ENCODE measurements at regions not wholly inside any gene's neighbourhood (a gene's known extent, or its start where the extent isn't known, plus 50 kb on each side); places are given as distances from the start of the nearest gene placed in this dataset.

DNA sequence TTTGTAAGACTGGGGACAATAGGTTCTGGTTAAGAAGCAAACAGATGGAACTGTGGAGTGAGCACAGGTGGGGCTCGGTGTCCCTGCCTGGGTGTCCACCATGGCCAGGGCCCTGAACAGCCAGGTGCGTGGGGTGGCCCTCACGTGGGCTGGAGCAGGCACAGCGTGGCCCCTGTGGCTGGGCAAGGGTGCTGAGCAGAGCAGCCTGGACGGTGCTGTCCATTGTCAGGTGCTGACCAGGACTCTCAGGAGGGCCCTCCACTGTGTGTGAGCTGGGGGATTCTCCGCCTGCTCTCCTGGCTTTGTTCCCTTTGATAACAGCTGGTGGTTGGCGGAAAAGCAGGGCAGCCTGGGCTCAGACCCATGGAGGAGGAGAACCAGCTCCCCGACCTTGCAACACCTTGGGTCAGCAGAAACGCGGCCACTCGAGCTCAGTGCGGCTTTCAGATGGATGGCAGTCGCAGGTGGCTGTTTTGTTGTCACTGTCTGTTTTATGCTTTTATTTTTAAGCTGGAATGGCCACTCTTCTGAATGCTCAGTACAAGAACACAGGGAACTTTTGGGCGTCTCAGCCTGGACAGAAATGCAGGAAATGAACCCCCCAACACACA is 273.9 kb upstream of the ADARB2 start:
- DNase-seq (ENCODE audit: low spot score in 2 of 2) = no peak
- H3K4me1 ChIP-seq = no peaks in the 10 kb centered on the region
- H3K27ac ChIP-seq = no peak overlapping the region
- TF ChIP-seq EP300 (IDR thresholded peaks at IDR 0.05) = no peak
- TF ChIP-seq POLR2AphosphoS5 (IDR thresholded peaks at IDR 0.05) = no peak
- TF ChIP-seq, protein P1, sequence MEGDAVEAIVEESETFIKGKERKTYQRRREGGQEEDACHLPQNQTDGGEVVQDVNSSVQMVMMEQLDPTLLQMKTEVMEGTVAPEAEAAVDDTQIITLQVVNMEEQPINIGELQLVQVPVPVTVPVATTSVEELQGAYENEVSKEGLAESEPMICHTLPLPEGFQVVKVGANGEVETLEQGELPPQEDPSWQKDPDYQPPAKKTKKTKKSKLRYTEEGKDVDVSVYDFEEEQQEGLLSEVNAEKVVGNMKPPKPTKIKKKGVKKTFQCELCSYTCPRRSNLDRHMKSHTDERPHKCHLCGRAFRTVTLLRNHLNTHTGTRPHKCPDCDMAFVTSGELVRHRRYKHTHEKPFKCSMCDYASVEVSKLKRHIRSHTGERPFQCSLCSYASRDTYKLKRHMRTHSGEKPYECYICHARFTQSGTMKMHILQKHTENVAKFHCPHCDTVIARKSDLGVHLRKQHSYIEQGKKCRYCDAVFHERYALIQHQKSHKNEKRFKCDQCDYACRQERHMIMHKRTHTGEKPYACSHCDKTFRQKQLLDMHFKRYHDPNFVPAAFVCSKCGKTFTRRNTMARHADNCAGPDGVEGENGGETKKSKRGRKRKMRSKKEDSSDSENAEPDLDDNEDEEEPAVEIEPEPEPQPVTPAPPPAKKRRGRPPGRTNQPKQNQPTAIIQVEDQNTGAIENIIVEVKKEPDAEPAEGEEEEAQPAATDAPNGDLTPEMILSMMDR (IDR thresholded peaks at IDR 0.05) = no peak
- no peak for TF ChIP-seq POLR2A (IDR thresholded peaks at IDR 0.05)
- H3K9me3 ChIP-seq = no peaks in the 10 kb centered on the region
- H3K36me3 ChIP-seq = no peaks in the 10 kb centered on the region
- 80% methylated on average over 7 of the region's 14 CpGs for WGBS
- H3K4me3 ChIP-seq = no peak overlapping the region
- no peaks in the 10 kb centered on the region for H3K27me3 ChIP-seq

DNA sequence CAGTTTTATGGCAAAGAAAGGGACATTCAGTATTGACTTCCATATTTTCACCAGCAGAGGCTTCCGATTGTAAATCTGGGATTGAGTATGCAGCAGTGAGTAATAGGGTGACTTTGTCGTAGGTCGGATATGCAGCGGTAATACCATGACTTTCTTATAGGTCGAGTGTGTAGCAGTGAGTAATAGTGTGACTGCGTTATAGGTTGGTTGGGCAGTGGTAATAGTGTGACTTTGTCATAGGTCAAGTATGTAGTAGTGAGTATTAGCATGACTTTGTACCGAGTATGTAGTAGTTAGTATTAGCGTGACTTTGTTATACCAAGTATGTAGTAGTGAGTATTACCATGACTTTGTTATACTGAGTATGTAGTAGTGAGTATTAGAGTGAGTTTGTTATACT is 268.2 kb upstream of the ADARB2 start:
- Histone ChIP-seq H3K27me3 (no peaks in the 10 kb centered on the region), H3K4me1 (no peaks in the 10 kb centered on the region), H3K27ac (no peak overlapping the region), H3K36me3 (no peaks in the 10 kb centered on the region), H3K9me3 (no peaks in the 10 kb centered on the region), H3K4me3 (no peak overlapping the region)
- DNase-seq (ENCODE audit: low spot score in 2 of 2) = no peak
- WGBS = 92% methylated on average over 8 of the region's 8 CpGs
- TF ChIP-seq, protein P1 (IDR thresholded peaks at IDR 0.05) = no peak
- TF ChIP-seq POLR2AphosphoS5 (IDR thresholded peaks at IDR 0.05) = no peak
- no peak for TF ChIP-seq EP300 (IDR thresholded peaks at IDR 0.05)

DNA sequence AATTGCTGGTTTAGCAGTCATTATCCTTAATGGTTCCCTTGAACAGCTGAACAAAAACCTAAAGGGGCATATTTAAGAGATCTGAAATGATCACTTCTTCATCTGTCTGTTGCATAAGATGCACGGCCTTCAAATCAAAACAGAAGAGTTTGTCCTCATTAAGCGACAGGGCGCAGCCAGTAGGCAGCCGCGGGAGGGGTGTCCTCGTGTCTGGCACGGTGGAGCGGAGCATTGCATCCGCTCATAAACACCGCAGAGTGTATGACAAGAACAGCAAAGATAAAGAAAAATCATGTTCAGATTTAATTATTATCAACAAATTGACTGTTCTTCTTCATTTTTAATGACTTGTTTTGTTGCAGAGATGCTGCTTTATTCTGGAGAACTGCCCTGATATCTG is 255.6 kb upstream of the ADARB2 start:
- TF ChIP-seq POLR2AphosphoS5 (IDR thresholded peaks at IDR 0.05) (no peak), EP300 (IDR thresholded peaks at IDR 0.05) (no peak), POLR2A (IDR thresholded peaks at IDR 0.05) (no peak)
- TF ChIP-seq, protein P1 (IDR thresholded peaks at IDR 0.05) = no peak
- H3K9me3 ChIP-seq = no peaks in the 10 kb centered on the region
- H3K27me3 ChIP-seq = no peaks in the 10 kb centered on the region
- no peak for DNase-seq (ENCODE audit: low spot score in 2 of 2)
- WGBS = 86% methylated on average over 10 of the region's 10 CpGs
- H3K4me1 ChIP-seq = no peaks in the 10 kb centered on the region
- H3K4me3 ChIP-seq = no peak overlapping the region
- no peak overlapping the region for H3K27ac ChIP-seq
- no peaks in the 10 kb centered on the region for H3K36me3 ChIP-seq

DNA sequence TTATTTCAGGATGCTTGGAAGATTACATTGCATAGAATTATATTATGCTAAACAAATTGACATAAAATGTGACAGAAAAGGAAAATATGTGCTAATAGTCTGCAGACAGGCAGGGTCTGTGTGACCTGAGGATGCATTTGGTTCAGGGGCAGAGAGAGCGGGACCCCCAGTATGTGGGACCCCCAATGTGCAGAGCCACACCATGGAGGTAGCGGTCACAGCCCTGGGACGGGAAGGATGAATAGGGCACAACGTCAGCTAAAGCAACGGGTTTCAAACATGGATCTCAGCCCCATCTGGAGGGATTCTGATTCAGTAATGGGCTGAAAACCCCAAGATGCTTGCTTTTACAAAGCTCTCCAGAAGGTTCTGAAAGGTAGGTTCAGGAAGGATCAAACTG is 251.8 kb upstream of the ADARB2 start:
- no peak for TF ChIP-seq POLR2A (IDR thresholded peaks at IDR 0.05)
- TF ChIP-seq, protein P1 (IDR thresholded peaks at IDR 0.05) = no peak
- TF ChIP-seq POLR2AphosphoS5 (IDR thresholded peaks at IDR 0.05) = no peak
- TF ChIP-seq EP300 (IDR thresholded peaks at IDR 0.05) = no peak
- H3K4me3 ChIP-seq = no peak overlapping the region
- H3K27me3 ChIP-seq = no peaks in the 10 kb centered on the region
- H3K27ac ChIP-seq = no peak overlapping the region
- WGBS = 85% methylated on average over 5 of the region's 5 CpGs
- H3K9me3 ChIP-seq = no peaks in the 10 kb centered on the region
- no peak for DNase-seq (ENCODE audit: low spot score in 2 of 2)
- H3K36me3 ChIP-seq = no peaks in the 10 kb centered on the region
- no peaks in the 10 kb centered on the region for H3K4me1 ChIP-seq

DNA sequence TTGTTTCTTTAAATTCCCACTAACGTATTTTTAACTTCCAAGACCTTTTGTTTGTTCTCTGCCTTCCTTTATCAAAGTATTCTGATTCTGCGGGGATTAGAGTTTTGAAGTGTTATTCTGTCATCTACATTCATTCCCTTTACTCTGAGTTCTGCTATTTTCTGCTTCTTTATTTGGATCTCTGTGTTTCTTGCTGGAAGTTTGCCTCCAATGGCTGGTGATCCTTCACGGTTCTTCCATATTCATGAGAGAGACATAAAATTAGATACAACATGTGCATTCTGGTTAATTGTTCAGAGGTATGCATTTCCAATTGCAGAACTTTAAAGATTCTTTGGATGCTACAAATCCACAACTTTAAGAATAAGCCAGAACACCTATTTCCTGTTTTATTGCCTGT is 244.7 kb upstream of the ADARB2 start:
- Histone ChIP-seq H3K9me3 (peaks cover 15% of the 10 kb centered on the region), H3K4me1 (no peaks in the 10 kb centered on the region), H3K36me3 (no peaks in the 10 kb centered on the region), H3K27me3 (no peaks in the 10 kb centered on the region), H3K27ac (no peak overlapping the region), H3K4me3 (no peak overlapping the region)
- WGBS = 79% methylated on average over 3 of the region's 3 CpGs
- TF ChIP-seq POLR2A (IDR thresholded peaks at IDR 0.05) (no peak), EP300 (IDR thresholded peaks at IDR 0.05) (no peak), POLR2AphosphoS5 (IDR thresholded peaks at IDR 0.05) (no peak)
- TF ChIP-seq, protein P1 (IDR thresholded peaks at IDR 0.05) = no peak
- no peak for DNase-seq (ENCODE audit: low spot score in 2 of 2)

Measured in suprapubic skin (tissue), 4 donors.